Vagina (tissue), 2 donors: ENCODE measurements at regions not wholly inside any gene's neighbourhood (a gene's known extent, or its start where the extent isn't known, plus 50 kb on each side); places are given as distances from the start of the nearest gene placed in this dataset.
"Not testable (repeated sequence)": the region's sequence is repeated elsewhere in the genome, so short reads cannot be mapped to it uniquely, and the experiment has no call there.

Experiments
- POLR2AphosphoS5 ChIP-seq, 2 donors: sonication (generic); formaldehyde crosslinking; IDR thresholded peaks; one replicate each; pipeline ENCODE4 v1.9.0; 2017; ENCODE audit warnings: antibody characterized with exemption in 2 of 2, mild to moderate bottlenecking in 2 of 2, low read depth in 1 of 2; ENCODE audit not compliant: insufficient read depth in 1 of 2
- TF ChIP-seq, protein P1 (sequence below), 3 experiments: fragments of 450-650 bp in 2 of 3; fragments of 200-600 bp in 1 of 3; sonication (generic) in 1 of 3; IDR thresholded peaks; one replicate each; pipeline ENCODE4 v1.5.1; 2017 to 2019; ENCODE audit warnings: antibody characterized with exemption in 3 of 3, mild to moderate bottlenecking in 2 of 3, moderate library complexity in 2 of 3

DNA sequence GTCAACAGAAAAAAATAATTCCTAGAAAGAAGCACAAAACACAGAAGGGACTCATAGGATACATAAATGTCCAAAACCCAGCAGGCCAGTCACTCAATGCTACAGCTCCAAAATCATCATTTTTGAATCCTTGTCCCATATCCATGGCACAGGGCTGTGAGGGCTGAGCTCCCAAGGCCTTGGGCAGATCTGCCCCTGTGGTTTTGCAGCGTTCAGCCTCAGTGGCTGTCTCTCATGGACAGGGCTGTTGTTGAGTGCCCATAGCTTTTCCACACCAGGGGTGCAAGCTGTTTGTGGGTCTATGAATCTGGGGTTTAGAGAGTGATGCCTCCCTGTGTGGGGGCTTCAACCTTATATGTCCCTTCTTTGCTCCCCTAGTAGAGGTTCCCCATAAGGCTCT is 243.2 kb downstream of the CWH43 start:
- TF ChIP-seq, protein P1, sequence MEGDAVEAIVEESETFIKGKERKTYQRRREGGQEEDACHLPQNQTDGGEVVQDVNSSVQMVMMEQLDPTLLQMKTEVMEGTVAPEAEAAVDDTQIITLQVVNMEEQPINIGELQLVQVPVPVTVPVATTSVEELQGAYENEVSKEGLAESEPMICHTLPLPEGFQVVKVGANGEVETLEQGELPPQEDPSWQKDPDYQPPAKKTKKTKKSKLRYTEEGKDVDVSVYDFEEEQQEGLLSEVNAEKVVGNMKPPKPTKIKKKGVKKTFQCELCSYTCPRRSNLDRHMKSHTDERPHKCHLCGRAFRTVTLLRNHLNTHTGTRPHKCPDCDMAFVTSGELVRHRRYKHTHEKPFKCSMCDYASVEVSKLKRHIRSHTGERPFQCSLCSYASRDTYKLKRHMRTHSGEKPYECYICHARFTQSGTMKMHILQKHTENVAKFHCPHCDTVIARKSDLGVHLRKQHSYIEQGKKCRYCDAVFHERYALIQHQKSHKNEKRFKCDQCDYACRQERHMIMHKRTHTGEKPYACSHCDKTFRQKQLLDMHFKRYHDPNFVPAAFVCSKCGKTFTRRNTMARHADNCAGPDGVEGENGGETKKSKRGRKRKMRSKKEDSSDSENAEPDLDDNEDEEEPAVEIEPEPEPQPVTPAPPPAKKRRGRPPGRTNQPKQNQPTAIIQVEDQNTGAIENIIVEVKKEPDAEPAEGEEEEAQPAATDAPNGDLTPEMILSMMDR (IDR thresholded peaks at IDR 0.05): not testable (repeated sequence)
- TF ChIP-seq POLR2AphosphoS5 (IDR thresholded peaks at IDR 0.05; ENCODE audit: insufficient read depth in 1 of 2, low read depth in 1 of 2): not testable (repeated sequence)
